HG03196 (cell line): ENCODE measurements at regions not wholly inside any gene's neighbourhood (a gene's known extent, or its start where the extent isn't known, plus 50 kb on each side); places are given as distances from the start of the nearest gene placed in this dataset.

ENCODE experiments used
- ATAC-seq: cut with Tn5 transposase; IDR thresholded peaks from one replicate; pipeline ENCODE4 v1.9.1; 2021; ENCODE audit not compliant: unreplicated experiment

GRCh38 chr4:24312261-24312913, 272.0 kb downstream of the DHX15 start:
- no peak for ATAC-seq

DNA sequence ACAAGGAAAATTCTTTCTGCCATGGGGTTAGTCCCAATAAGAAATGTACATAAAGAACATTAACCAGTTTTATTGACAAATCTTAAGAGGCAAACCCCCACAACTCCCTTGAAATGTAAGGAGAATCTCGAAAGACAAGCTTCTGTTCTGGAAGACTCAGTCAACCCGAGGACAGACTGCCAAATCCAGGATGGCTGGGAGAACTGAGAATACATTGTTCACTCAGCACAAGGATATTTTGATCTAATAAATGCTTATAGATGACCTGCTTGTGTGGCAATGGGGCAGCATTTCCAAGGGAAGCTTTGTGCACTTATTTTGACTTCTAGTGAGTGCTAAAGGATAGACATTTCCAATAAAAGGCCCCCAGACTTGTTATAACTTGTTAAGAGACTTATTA, 280.4 kb downstream of the DHX15 start:
- no peak for ATAC-seq

GRCh38 chr4:24298911-24299310, 285.4 kb downstream of the DHX15 start:
- no peak for ATAC-seq

- no peak for ATAC-seq
Measured at GRCh38 chr4:24287096-24287495, 297.3 kb downstream of the DHX15 start.

GRCh38 chr4:24285759-24286158, 298.6 kb downstream of the DHX15 start:
- no peak for ATAC-seq

DNA sequence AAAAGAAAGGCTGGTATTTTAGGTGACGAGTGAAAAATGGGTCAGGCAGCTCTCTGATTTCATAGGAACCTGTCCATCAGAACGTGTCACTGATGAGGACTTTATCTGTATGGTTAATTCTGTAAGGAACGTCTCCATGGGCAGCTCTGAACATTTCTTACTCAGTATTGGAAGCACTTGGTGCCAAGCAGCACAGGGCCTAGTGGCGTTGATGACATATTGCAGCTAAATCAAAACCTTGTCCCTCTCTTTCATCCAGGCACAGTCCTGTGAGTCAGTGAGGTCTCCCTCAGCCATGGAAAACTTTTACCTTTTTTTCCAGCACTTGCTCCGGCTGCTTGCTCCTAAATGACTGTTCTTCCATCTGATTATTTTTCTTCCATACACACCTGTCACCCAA, 301.9 kb downstream of the DHX15 start:
- no peak for ATAC-seq

- no peak for ATAC-seq
Measured at GRCh38 chr4:24279911-24280375, 304.4 kb downstream of the DHX15 start.

- ATAC-seq = no peak
Measured at GRCh38 chr4:24279469-24279868, 304.9 kb downstream of the DHX15 start.

GRCh38 chr4:24278693-24279092, 305.7 kb downstream of the DHX15 start:
- ATAC-seq = no peak

DNA sequence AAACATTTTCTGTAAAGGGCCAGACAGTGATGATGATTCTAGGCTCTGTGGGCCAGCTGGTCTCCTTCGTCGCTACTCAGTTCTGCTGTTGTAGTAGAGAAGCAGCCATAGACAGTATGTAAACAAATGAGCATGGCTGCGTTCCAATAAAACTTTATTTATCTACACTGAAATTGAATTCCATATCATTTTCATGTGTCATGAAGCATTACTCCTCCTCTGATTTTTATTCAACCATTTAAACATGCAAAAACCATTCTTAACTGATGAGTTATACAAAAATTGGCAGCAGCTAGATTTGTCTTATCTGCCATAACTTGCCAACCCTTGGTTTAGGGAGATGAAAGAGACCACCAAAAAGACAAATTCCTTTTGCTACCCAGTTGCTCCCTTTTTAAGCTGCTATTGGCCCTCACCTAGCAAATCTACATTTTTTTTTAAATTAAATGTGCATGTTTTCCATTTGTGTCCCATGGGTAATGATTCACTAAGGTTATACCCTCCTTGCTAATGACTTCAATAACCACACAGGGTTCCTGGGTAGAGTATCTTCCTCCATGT, 309.9 kb downstream of the DHX15 start:
- no peak for ATAC-seq

DNA sequence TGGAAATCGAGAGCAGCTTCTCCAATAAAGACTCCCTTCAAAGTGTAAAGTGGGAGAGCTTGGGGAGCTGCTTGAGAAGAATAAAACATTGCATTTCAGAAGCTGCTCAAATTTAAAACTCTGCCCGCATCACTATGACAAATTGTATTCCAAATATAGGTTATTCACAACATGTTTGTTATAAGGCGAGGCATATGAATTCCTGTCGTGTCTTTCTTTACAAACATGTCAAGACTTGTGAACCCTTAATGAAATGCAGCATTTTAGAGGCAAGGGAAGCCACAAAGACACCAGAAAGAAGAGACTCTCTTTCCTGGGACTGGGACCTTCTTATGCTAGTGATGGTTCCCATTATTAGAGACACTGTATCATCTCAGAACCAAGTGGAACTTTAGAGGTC, 311.2 kb downstream of the DHX15 start:
- no peak for ATAC-seq

DNA sequence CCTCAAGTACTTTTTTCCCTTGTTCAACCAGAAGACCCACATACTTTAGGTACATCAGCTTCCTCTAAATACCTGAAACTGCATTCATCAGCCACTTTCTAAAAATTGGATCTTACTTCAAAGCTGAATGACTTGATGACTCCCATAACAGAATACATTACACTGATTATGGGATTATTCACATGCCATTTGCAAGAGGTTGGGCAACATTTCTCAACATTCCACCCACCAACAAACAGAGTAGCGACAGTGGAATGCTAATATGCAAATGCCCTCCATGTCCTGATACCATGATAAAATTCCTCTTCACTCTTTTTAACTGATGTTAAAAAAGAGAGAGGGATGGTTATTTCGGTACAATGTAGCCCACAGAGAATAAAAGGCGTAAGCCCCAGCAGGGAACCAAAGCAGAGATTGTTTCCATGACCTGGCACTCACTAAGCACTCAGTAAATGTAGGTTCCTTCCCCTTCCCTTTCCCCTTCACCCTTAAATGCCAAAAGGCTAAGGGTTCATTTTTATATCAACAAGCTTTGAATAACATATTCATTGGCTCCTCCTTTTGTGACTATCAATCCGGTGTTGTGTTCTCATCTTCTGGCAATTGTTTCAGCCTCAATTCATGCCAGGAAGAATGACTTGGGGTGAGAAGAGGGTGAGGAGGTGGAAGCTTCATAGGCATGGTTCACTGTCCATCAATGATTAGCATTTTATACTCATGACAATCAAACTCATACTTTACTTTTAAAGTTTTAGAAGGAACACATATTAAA, 317.2 kb downstream of the DHX15 start:
- ATAC-seq = no peak

DNA sequence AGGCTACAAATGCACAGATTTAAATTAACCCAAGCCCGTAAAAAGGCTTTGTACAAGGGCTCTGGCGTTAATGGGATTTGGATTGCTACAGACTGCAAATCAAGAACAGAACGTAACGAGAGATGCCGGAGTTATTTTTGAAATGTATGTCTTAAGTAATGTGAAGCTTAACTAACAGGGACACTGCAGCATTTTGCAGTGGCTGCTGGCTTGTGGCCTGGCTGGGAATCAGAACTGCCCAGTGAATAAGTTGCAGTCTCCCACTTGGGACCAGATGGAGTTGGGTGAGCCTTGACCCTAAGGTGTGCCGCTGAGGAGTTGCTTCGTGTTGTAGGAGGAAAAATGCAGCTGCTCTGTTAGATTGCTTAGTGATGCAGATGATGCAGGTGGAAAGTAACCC, 318.4 kb downstream of the DHX15 start:
- ATAC-seq = no peak

DNA sequence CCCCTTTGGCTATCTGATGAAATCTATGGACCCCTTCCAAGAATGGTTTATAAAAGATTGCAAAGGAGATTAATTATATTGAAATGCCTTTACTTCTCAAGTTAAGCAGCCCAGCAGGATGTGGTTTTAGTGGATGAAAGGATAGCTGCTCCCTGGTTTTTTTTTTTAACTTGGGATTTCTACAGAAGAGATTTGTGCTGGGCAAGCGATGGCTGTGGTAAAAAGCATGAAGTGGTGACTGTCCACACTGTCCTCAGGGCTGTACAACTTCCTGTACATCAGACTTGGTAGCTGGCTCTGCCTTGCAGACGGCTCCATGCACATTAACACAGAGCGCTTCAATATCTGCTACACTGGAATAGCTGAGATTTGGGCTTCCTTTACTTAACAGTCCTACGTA, 321.7 kb downstream of the DHX15 start:
- ATAC-seq = no peak

GRCh38 chr4:24262084-24262483, 322.3 kb downstream of the DHX15 start:
- no peak for ATAC-seq

GRCh38 chr4:24260923-24261564, 323.3 kb downstream of the DHX15 start:
- ATAC-seq = no peak

- no peak for ATAC-seq
Measured at GRCh38 chr4:24260133-24260715, 324.1 kb downstream of the DHX15 start.

DNA sequence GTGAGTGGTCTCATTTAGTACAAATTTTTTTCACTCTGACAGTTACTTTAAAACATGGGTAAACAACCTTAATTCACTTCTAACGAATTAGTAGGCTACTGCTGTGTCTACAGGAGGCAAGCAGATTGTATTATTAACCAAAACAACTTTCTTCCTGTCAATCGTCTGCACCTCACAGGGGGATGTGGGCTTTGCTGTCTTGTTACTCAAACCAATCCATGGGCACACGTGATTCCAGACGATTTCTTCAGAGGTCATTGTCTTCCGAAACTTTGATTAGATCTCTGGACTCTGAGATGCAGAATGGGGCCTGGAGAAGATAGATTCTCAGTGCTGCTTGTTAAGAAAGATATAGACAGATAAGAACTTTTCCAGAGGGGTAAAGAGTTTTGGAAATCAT, 327.8 kb downstream of the DHX15 start:
- ATAC-seq = no peak

GRCh38 chr4:24256066-24256465, 328.3 kb downstream of the DHX15 start:
- ATAC-seq = no peak

DNA sequence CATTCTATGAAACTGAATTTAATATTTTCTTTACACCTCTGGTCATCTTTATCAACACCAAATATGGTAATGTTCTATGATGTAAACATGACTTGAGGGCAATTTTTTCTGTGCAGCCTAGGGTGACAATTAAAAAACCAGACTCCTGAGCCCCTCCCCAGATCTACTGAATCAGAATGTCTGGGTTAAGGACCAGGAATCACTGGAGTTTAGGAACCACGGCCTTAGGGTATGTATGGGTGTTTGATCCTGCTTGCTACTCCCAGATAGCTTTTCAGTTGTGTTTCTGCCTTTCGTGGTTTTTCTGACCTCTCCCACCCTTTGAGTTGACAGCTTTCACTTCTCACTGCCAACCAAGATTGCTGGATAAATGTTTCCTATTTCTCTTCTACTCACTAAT, 332.2 kb downstream of the DHX15 start:
- ATAC-seq = no peak

- no peak for ATAC-seq
Measured at GRCh38 chr4:24251589-24251988, 332.8 kb downstream of the DHX15 start.
